Caco-2 (cell line): ENCODE measurements at regions not wholly inside any gene's neighbourhood (a gene's known extent, or its start where the extent isn't known, plus 50 kb on each side); places are given as distances from the start of the nearest gene placed in this dataset.

ENCODE experiments used
- BruUV-seq: library from RNA; stranded (reverse); fragments of 400-500 nt; replicated peaks from 2 replicates; lab custom pipeline; 2021; lab: Mats Ljungman, UMichigan
- CTCF ChIA-PET: fragments of 300-600 bp; sonication (Branson Sonifier 250); formaldehyde crosslinking; loops from one replicate; lab custom pipeline; 2022; ENCODE audit warnings: antibody characterized with exemption; lab: Charles Lee
- POLR2A ChIA-PET: fragments of 300-600 bp; sonication (Branson Sonifier 250); formaldehyde crosslinking; loops from one replicate; lab custom pipeline; 2022; ENCODE audit warnings: antibody characterized with exemption; lab: Charles Lee
- DNase-seq, 2 experiments: peaks; one replicate each; pipeline versions ENCODE4 v3.0.0 to v3.0.0-alpha.2; 2020 to 2022
- H3K27me3 ChIP-seq: replicated peaks from 2 replicates; pipeline ENCODE4 v1.6.0; 2011; ENCODE audit warnings: low read length; ENCODE audit not compliant: control insufficient read depth, insufficient read depth
- H3K36me3 ChIP-seq: 2 replicates; pipeline ENCODE4 v1.5.1; 2011; ENCODE audit warnings: low read length; ENCODE audit not compliant: control insufficient read depth, insufficient read depth
- H3K4me1 ChIP-seq: fragments of 250-450 bp; sonication (Bioruptor Pico); 2 replicates; pipeline ENCODE4 v1.5.1; 2020; ENCODE audit warnings: mild to moderate bottlenecking
- H3K4me3 ChIP-seq: 2 replicates; pipeline ENCODE4 v1.5.1; 2011; ENCODE audit warnings: low read depth, mild to moderate bottlenecking, control low read depth, low read length
- H3K9me3 ChIP-seq: fragments of 250-450 bp; sonication (Bioruptor Pico); 2 replicates; pipeline ENCODE4 v1.5.1; 2020; ENCODE audit warnings: mild to moderate bottlenecking, moderate library complexity
- H3K27ac Mint-ChIP-seq: one replicate; pipeline ENCODE4 v1.8.0; 2022; ENCODE audit warnings: mixed read lengths; ENCODE audit not compliant: unreplicated experiment
- H3K27me3 Mint-ChIP-seq: one replicate; pipeline ENCODE4 v1.8.0; 2022; ENCODE audit warnings: mixed read lengths; ENCODE audit not compliant: insufficient read depth, unreplicated experiment
- H3K36me3 Mint-ChIP-seq: one replicate; pipeline ENCODE4 v1.8.0; 2022; ENCODE audit warnings: mild to moderate bottlenecking, mixed read lengths; ENCODE audit not compliant: insufficient read depth, unreplicated experiment
- H3K4me1 Mint-ChIP-seq: one replicate; pipeline ENCODE4 v1.8.0; 2022; ENCODE audit warnings: low read depth, mixed read lengths; ENCODE audit not compliant: unreplicated experiment
- H3K4me3 Mint-ChIP-seq: one replicate; pipeline ENCODE4 v1.8.0; 2022; ENCODE audit warnings: mild to moderate bottlenecking, moderate library complexity, mixed read lengths; ENCODE audit not compliant: unreplicated experiment
- H3K9me3 Mint-ChIP-seq: one replicate; pipeline ENCODE4 v1.8.0; 2022; ENCODE audit warnings: mixed read lengths; ENCODE audit not compliant: unreplicated experiment
- CTCF ChIP-seq, 2 experiments: fragments of 200-600 bp in 1 of 2; IDR thresholded peaks; 1 replicate in 1 of 2; 2 replicates in 1 of 2; pipeline versions ENCODE4 v1.5.1 to v1.8.0; 2011 to 2022; ENCODE audit warnings: antibody characterized with exemption in 1 of 2, control low read depth in 1 of 2, inconsistent platforms in 1 of 2, low read depth in 1 of 2, low read length in 1 of 2, mild to moderate bottlenecking in 1 of 2, moderate library complexity in 1 of 2; ENCODE audit not compliant: insufficient read depth in 1 of 2, severe bottlenecking in 1 of 2, unreplicated experiment in 1 of 2
- intact Hi-C: fragments of 100-400 bp; cut with micrococcal nuclease; formaldehyde crosslinking; loops from one replicate; pipeline ENCODE4 v1.10.0; 2022; ENCODE audit not compliant: unreplicated experiment

DNA sequence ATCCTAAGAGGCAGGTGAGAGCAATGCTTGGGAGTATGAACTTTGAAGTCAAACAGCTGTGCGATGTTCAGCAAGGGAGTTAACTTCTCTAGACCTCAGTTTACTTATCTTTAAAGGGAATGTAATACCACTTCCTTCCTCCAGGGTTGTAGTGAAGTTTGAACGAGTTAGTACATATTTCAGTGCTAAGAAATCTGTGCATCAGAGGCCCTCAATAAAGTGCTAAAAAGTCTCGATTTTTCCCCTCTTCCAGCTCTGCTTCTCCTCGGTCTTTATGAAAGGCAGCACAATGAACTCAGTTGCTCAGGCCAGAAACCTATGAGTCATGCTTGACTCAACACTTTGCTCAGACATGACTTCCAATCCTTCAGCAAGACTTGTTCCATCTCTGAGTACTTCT lies 418.9 kb downstream of the MDFIC start:
- H3K9me3 Mint-ChIP-seq: no peaks in the 10 kb centered on the region
- TF ChIP-seq CTCF (IDR thresholded peaks at IDR 0.05; ENCODE audit: insufficient read depth in 1 of 2, low read depth in 1 of 2, low read length in 1 of 2, severe bottlenecking in 1 of 2, unreplicated experiment in 1 of 2): peak in 1 of 2 experiments; percentile 27
- H3K27me3 Mint-ChIP-seq: peaks cover 3% of the 10 kb centered on the region
- H3K36me3 Mint-ChIP-seq: no peaks in the 10 kb centered on the region
- Histone ChIP-seq H3K36me3 (no peaks in the 10 kb centered on the region), H3K27me3 (no peaks in the 10 kb centered on the region), H3K4me1 (no peaks in the 10 kb centered on the region), H3K4me3 (no peak overlapping the region), H3K9me3 (no peaks in the 10 kb centered on the region)
- H3K4me3 Mint-ChIP-seq: no peak overlapping the region
- DNase-seq: no peak
- H3K4me1 Mint-ChIP-seq: no peaks in the 10 kb centered on the region
- no peak overlapping the region for H3K27ac Mint-ChIP-seq
- intact Hi-C loops: no loop called here
- CTCF ChIA-PET: no interaction called here
- POLR2A ChIA-PET: no interaction called here
- BruUV-seq: no TSS peak

DNA sequence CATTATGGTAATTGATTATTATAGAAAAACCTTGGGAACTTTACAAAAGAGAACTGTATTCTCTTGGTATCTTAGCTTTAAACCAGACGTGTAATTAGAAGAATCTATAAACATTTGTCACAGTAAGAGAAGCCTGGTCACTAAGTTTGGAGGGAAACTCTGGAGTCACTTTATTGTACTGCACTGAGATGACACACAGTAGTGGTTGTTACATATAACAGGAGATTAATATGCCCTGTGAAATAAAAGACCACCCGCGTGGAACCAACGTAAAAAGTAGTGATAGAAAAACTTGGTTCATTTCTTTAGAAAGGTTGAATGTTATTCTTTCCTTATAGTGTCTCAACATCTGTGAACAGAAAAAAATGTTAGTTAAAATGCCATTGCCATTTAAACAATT lies 416.1 kb downstream of the MDFIC start:
- BruUV-seq: no TSS peak
- H3K4me1 Mint-ChIP-seq: no peaks in the 10 kb centered on the region
- no peak overlapping the region for H3K4me3 Mint-ChIP-seq
- no peaks in the 10 kb centered on the region for H3K36me3 Mint-ChIP-seq
- intact Hi-C loops: no loop called here
- Histone ChIP-seq H3K4me1 (no peaks in the 10 kb centered on the region), H3K36me3 (no peaks in the 10 kb centered on the region), H3K4me3 (no peak overlapping the region), H3K27me3 (no peaks in the 10 kb centered on the region), H3K9me3 (no peaks in the 10 kb centered on the region)
- H3K9me3 Mint-ChIP-seq: no peaks in the 10 kb centered on the region
- no peak for DNase-seq
- TF ChIP-seq CTCF (IDR thresholded peaks at IDR 0.05; ENCODE audit: insufficient read depth in 1 of 2, low read depth in 1 of 2, low read length in 1 of 2, severe bottlenecking in 1 of 2, unreplicated experiment in 1 of 2): no peak
- POLR2A ChIA-PET: no interaction called here
- CTCF ChIA-PET: no interaction called here
- no peaks in the 10 kb centered on the region for H3K27me3 Mint-ChIP-seq
- H3K27ac Mint-ChIP-seq: no peak overlapping the region

DNA sequence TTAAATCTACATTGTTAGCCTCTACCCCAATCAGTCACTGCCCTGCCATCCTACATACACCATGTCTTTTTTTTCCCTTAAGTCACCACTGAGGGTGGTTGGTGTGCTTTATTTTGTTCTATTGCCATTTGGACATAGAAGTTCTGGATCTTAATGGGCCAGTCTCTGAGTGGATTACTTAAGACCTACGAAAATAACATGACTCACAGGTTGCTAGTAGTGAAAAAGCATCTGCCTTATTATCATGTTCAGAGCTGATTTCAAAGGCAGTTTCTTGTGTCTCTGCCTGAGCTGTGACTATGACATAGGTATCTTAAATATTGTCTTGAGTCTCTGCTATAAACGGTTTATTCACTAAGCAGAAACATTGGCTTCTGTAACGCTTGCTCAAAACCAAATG lies 410.8 kb downstream of the MDFIC start:
- no TSS peak for BruUV-seq
- Mint-ChIP-seq H3K27ac (no peak overlapping the region), H3K9me3 (no peaks in the 10 kb centered on the region), H3K27me3 (no peaks in the 10 kb centered on the region), H3K36me3 (no peaks in the 10 kb centered on the region), H3K4me3 (no peak overlapping the region), H3K4me1 (no peaks in the 10 kb centered on the region)
- POLR2A ChIA-PET: no interaction called here
- no peak for TF ChIP-seq CTCF (IDR thresholded peaks at IDR 0.05; ENCODE audit: insufficient read depth in 1 of 2, low read depth in 1 of 2, low read length in 1 of 2, severe bottlenecking in 1 of 2, unreplicated experiment in 1 of 2)
- Histone ChIP-seq H3K36me3 (no peaks in the 10 kb centered on the region), H3K9me3 (no peaks in the 10 kb centered on the region), H3K27me3 (no peaks in the 10 kb centered on the region), H3K4me1 (no peaks in the 10 kb centered on the region), H3K4me3 (no peak overlapping the region)
- CTCF ChIA-PET: no interaction called here
- DNase-seq: no peak
- intact Hi-C loops: no loop called here
